Fibroblast of villous mesenchyme (primary cell): ENCODE measurements at regions not wholly inside any gene's neighbourhood (a gene's known extent, or its start where the extent isn't known, plus 50 kb on each side); places are given as distances from the start of the nearest gene placed in this dataset.
A peak's percentile ranks its signal among the peaks of the same experiment; 100 is the strongest.

ENCODE experiments used
- DNase-seq: peaks from one replicate; pipeline ENCODE4 v3.0.0-alpha.2; 2010; ENCODE audit warnings: low read depth
- H3K4me3 ChIP-seq: 2 replicates; pipeline ENCODE4 v1.5.1; 2011; ENCODE audit warnings: low read depth, mild to moderate bottlenecking, low read length
- TF ChIP-seq, protein P1 (sequence below): IDR thresholded peaks from 2 replicates; pipeline ENCODE4 v1.5.1; 2012; ENCODE audit warnings: low read depth, mild to moderate bottlenecking, low read length; ENCODE audit not compliant: insufficient read depth

DNA sequence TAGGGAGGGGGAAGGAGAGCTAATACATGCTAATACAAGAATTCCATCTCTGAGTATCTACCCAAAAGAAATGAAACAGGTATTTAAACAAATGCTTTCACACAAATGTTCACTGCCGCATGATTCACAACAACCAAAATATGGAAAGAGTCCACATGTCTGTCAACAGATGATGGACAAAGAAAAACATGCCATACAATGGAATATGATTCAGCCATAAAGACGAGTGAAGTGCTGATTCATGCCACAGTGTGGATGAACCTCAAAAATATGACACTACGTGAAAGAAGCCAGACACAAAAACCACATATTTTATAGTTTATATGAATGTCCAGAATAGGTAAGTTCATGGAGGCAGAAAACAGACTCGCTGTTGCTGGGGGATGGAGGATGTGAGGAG lies 321.4 kb downstream of the FOXL1 start:
- DNase-seq, result no peak
- TF ChIP-seq, protein P1, sequence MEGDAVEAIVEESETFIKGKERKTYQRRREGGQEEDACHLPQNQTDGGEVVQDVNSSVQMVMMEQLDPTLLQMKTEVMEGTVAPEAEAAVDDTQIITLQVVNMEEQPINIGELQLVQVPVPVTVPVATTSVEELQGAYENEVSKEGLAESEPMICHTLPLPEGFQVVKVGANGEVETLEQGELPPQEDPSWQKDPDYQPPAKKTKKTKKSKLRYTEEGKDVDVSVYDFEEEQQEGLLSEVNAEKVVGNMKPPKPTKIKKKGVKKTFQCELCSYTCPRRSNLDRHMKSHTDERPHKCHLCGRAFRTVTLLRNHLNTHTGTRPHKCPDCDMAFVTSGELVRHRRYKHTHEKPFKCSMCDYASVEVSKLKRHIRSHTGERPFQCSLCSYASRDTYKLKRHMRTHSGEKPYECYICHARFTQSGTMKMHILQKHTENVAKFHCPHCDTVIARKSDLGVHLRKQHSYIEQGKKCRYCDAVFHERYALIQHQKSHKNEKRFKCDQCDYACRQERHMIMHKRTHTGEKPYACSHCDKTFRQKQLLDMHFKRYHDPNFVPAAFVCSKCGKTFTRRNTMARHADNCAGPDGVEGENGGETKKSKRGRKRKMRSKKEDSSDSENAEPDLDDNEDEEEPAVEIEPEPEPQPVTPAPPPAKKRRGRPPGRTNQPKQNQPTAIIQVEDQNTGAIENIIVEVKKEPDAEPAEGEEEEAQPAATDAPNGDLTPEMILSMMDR, result no peak
- H3K4me3 ChIP-seq, result no peak overlapping the region

DNA sequence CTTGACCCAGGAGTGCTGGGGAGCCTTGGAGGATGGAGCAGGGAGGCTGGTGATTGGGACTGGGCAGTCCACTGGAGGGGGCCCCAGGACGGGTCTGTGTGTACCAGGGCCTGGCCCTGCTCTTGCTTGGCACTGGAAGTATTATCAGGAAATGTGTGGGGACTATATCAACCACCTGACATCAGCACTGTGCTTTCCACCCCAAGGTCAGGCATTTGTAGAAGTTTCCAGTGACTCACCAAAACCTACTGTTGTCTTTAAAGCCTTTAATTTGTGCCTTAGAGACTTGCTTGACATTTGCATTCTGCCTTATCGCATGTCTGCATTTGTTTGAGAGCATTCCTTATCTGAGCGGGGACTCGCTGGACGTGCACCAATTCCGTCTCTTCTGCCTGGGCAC lies 323.1 kb downstream of the FOXL1 start:
- TF ChIP-seq, protein P1, result no peak
- DNase-seq, result no peak
- no peak overlapping the region for H3K4me3 ChIP-seq

DNA sequence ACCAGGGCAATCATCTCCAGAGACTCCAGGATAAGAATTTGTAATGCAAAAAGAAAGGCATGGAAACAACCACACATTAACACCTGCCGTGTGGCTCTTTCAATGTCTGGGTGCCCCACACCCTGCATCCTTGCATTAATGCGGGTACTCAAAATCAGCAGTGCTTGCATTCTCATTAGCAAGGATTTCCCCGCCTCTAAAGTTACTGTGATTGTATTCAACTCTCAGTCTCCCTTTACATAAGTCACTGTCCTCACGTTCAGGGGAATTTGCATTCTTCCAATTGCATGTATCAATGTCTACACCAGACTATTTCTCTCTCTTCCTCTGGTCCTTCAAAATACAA lies 324.3 kb downstream of the FOXL1 start:
- no peak overlapping the region for H3K4me3 ChIP-seq
- DNase-seq, result no peak
- TF ChIP-seq, protein P1, result no peak

DNA sequence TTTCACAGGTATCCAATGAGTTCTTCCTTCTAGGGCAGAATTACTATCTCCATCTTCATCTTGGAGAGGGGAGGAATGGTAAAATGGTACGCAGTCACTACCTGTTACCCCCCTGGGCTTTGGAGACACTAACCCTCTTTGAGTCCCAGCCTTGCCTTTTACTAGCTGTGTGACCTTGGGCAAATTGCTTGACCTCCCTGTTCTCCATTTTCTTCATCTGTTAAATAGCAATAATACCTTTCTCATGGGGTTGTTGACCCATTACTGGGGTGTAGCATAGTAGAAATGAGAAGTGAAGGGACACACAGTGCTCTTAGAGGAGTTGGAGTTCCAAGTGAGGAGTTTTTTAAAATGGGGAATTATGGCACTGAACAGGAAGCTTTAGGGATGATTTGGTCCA lies 324.7 kb downstream of the FOXL1 start:
- H3K4me3 ChIP-seq, result no peak overlapping the region
- TF ChIP-seq, protein P1, result no peak
- DNase-seq, result no peak

DNA sequence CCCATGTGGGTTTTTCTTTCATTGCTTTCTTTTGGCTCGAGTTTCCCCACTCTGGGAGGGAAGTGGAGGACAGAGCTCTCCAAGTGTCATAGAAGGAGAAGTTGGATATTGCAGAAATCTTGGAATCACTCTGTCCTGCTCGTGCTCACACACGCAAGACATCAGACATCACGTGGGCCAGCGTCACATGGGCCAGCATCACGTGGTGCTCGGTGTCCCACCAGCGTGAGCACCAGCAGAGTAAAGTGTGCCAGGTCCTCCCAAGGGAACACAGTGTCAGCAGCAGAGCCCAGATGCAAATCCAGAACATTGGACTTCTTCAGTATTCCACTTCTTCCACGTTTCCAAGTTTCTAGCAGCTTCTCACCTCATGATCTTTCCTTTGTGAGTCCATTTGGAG lies 327.0 kb downstream of the FOXL1 start:
- DNase-seq, result no peak
- TF ChIP-seq, protein P1, result no peak
- no peak overlapping the region for H3K4me3 ChIP-seq

DNA sequence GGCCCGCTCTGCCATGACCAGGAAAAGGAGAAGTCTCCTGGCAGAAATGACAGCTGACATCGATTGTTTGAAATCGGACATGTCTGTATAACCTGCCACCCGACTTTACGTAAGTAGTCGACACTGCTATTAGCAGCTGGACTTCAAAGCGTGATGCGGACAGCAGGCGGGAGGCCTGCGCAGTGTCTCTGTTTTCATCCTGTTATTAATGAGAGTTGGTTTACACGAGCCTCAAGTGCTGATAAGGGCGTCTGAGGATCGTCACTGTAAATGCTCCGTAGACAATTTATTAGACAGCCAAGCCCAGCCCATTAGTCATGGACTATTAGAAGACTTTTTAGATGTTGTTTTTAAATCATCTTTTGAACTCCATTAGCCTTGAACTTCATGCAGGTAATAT lies 328.3 kb downstream of the FOXL1 start:
- TF ChIP-seq, protein P1, result no peak
- no peak overlapping the region for H3K4me3 ChIP-seq
- peak; percentile 95 for DNase-seq

DNA sequence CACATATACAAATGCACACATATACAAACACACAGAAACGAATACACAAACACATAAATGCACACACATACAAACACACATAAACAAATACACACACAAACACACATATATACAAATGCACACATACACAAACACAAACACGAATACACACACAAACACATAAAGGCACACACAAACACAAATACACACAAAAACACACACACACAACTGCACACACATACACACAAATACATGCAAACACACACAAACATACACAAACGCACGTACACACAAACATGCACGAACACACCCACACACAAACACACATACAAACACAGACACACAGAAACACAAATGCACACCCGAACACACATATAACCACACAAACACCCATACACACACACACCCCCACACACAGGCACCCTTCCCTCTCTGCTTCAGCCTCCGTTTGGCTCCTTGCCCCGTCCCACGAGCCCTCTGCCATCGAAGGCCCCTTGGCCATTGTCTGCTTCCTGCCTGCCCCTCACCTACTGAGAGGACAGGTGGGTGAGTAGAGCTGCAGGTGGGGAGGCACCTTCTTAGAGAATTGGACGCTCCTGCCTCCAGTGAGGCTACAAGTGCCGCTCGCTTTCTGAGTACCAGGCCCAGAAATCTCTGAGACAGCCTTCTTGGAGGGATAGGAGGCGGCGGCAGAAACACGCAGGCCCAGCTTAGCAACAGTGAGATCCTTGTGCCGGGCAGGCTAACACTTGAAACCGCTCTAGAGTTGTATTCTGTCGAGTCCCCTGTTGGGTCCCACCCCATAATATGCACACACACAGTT lies 331.2 kb downstream of the FOXL1 start:
- DNase-seq, result no peak
- TF ChIP-seq, protein P1, result no peak
- no peak overlapping the region for H3K4me3 ChIP-seq
